ENCODE measurements at regions not wholly inside any gene's neighbourhood (a gene's known extent, or its start where the extent isn't known, plus 50 kb on each side); places are given as distances from the start of the nearest gene placed in this dataset.
A peak's percentile ranks its signal among the peaks of the same experiment; 100 is the strongest.

DNA sequence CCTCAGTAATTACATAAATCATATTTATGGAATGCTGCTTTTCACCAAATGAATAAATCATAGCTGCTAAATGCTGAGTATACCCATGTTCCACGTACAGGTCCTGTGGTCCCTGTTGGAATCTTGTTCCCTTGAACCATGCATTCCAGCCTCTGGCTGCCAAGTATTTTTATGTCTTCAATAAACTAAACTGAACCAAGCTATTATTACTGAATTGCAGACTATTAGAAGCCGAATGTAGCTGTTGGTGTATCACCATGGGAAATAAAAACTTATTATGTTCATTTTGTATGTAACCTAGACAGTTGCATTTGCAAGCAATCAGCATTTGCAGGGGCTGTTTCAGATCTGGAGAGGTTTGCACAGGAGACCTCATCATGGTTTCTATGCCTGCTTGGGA, 362.4 kb downstream of the ADCYAP1 start:
- Histone ChIP-seq H3K4me3 (ENCODE audit: low read depth, low read length) (no peak overlapping the region), H3K27me3 (ENCODE audit: control insufficient read depth, insufficient read depth, low read length) (no peaks in the 10 kb centered on the region), H3K36me3 (ENCODE audit: control insufficient read depth, insufficient read depth, low read length) (no peaks in the 10 kb centered on the region)
- FAIRE-seq (no peak), DNase-seq (ENCODE audit: low read depth) (no peak)
- TF ChIP-seq, protein P1, sequence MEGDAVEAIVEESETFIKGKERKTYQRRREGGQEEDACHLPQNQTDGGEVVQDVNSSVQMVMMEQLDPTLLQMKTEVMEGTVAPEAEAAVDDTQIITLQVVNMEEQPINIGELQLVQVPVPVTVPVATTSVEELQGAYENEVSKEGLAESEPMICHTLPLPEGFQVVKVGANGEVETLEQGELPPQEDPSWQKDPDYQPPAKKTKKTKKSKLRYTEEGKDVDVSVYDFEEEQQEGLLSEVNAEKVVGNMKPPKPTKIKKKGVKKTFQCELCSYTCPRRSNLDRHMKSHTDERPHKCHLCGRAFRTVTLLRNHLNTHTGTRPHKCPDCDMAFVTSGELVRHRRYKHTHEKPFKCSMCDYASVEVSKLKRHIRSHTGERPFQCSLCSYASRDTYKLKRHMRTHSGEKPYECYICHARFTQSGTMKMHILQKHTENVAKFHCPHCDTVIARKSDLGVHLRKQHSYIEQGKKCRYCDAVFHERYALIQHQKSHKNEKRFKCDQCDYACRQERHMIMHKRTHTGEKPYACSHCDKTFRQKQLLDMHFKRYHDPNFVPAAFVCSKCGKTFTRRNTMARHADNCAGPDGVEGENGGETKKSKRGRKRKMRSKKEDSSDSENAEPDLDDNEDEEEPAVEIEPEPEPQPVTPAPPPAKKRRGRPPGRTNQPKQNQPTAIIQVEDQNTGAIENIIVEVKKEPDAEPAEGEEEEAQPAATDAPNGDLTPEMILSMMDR (IDR thresholded peaks at IDR 0.05; ENCODE audit: insufficient read depth, low read length, severe bottlenecking) = no peak

DNA sequence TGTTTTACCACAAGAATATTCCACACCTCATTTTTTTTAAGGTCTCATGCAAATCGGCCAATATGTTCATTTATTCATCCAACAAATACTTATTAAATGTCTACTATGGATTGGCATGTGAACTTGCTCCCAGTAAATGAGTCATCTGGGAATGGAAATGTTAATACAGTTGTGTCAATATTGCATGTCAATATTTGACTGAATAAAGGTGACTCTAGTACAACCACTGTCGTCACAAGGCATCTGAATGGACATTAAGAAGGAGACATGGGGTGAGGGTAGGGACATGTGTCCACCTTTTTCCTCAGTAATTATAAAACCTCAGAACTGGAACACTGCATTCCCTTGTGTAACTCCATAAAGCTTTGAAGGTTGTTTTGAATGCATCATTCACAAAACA, 365.4 kb downstream of the ADCYAP1 start:
- DNase-seq (ENCODE audit: low read depth) (peak; percentile 5), FAIRE-seq (no peak)
- Histone ChIP-seq H3K4me3 (ENCODE audit: low read depth, low read length) (no peak overlapping the region), H3K27me3 (ENCODE audit: control insufficient read depth, insufficient read depth, low read length) (no peaks in the 10 kb centered on the region), H3K36me3 (ENCODE audit: control insufficient read depth, insufficient read depth, low read length) (no peaks in the 10 kb centered on the region)
- TF ChIP-seq, protein P1 (IDR thresholded peaks at IDR 0.05; ENCODE audit: insufficient read depth, low read length, severe bottlenecking) = no peak

DNA sequence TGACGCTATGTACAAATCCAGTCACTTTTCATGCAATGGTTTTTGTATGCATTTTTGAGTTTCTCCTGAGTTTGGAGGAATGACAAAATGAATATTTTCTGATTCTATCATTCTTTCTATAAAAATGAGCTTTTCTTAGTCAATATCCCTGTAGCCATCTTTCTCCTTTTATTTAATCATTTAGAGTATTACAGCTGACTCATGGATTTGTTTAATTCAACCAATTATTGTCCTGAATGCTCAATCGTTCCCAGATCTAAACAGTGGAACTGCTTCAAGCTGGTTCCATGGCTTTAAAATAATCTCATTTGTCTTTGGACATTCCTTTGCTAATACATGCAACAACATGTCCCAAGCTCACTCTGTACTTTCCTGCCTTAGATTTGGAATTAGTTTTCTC, 368.8 kb downstream of the ADCYAP1 start:
- TF ChIP-seq, protein P1 (IDR thresholded peaks at IDR 0.05; ENCODE audit: insufficient read depth, low read length, severe bottlenecking) = no peak
- no peak for FAIRE-seq
- no peaks in the 10 kb centered on the region for H3K27me3 ChIP-seq (ENCODE audit: control insufficient read depth, insufficient read depth, low read length)
- no peak overlapping the region for H3K4me3 ChIP-seq (ENCODE audit: low read depth, low read length)
- DNase-seq (ENCODE audit: low read depth) = no peak
- no peaks in the 10 kb centered on the region for H3K36me3 ChIP-seq (ENCODE audit: control insufficient read depth, insufficient read depth, low read length)

DNA sequence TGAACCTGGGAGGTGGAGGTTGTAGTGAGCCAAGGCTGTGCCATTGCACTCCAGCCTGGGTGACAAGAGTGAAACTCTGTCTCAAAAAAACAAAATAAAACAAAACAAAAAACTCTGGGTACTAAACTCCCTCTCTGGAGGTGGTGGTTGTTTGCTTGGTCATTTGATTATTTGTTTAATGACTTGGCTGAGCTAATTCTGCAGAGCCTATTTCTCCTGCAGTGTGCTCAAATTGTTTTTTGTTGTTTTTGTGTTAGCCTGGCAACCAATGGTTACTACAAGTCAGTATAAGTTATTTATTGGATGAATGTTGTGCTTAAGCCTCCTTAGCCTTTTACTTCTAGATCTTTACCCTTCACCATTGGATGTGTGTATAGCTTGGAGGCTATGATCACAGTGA, 387.5 kb downstream of the ADCYAP1 start:
- H3K4me3 ChIP-seq (ENCODE audit: low read depth, low read length) = no peak overlapping the region
- no peak for FAIRE-seq
- no peaks in the 10 kb centered on the region for H3K36me3 ChIP-seq (ENCODE audit: control insufficient read depth, insufficient read depth, low read length)
- H3K27me3 ChIP-seq (ENCODE audit: control insufficient read depth, insufficient read depth, low read length) = no peaks in the 10 kb centered on the region
- TF ChIP-seq, protein P1 (IDR thresholded peaks at IDR 0.05; ENCODE audit: insufficient read depth, low read length, severe bottlenecking) = no peak
- no peak for DNase-seq (ENCODE audit: low read depth)

DNA sequence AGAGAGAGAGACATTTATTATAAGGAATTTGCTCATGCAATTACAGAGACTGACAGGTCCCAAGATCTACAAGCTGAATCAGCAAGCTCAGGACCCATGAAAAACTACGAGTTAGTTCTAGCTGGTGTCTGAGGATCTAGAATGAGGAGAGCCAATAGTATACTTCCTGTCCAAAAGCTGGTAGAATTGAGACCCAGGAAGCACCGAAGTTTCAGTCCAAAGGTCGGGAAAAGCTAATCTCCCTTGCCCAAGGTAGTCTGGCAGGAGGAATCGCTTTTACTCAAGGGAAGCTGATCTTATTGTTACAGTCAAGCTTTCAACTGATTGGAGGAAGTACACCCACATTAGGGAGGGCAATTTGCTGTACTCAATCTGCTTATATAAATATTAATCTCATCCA, 389.6 kb downstream of the ADCYAP1 start:
- DNase-seq (ENCODE audit: low read depth) = no peak
- no peaks in the 10 kb centered on the region for H3K27me3 ChIP-seq (ENCODE audit: control insufficient read depth, insufficient read depth, low read length)
- no peaks in the 10 kb centered on the region for H3K36me3 ChIP-seq (ENCODE audit: control insufficient read depth, insufficient read depth, low read length)
- TF ChIP-seq, protein P1 (IDR thresholded peaks at IDR 0.05; ENCODE audit: insufficient read depth, low read length, severe bottlenecking) = no peak
- no peak for FAIRE-seq
- H3K4me3 ChIP-seq (ENCODE audit: low read depth, low read length) = no peak overlapping the region

DNA sequence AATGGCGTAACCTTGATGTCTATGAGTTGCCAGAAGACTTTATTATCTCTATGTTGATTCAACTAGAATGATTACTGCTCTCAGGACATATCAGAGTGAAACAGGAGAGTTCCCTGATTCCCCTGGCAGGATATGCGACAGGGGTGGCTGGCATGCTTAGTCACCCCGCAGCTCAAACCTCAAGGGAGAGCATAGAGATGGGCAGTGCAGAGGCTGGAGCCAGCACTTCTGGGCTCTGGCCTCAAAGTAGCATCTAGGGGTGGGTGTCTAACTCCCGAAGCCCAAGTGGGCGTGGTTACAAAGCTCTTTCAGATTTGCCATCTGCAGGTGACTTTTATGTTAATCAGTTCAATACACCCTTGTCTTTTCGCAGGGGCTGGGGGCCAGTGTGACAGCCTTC, 391.6 kb downstream of the ADCYAP1 start:
- DNase-seq (ENCODE audit: low read depth) (no peak), FAIRE-seq (no peak)
- Histone ChIP-seq H3K27me3 (ENCODE audit: control insufficient read depth, insufficient read depth, low read length) (no peaks in the 10 kb centered on the region), H3K4me3 (ENCODE audit: low read depth, low read length) (no peak overlapping the region), H3K36me3 (ENCODE audit: control insufficient read depth, insufficient read depth, low read length) (no peaks in the 10 kb centered on the region)
- TF ChIP-seq, protein P1 (IDR thresholded peaks at IDR 0.05; ENCODE audit: insufficient read depth, low read length, severe bottlenecking) = no peak

Data from bronchial epithelial cell (primary cell).